ENCODE measurements at regions not wholly inside any gene's neighbourhood (a gene's known extent, or its start where the extent isn't known, plus 50 kb on each side); places are given as distances from the start of the nearest gene placed in this dataset.

DNA sequence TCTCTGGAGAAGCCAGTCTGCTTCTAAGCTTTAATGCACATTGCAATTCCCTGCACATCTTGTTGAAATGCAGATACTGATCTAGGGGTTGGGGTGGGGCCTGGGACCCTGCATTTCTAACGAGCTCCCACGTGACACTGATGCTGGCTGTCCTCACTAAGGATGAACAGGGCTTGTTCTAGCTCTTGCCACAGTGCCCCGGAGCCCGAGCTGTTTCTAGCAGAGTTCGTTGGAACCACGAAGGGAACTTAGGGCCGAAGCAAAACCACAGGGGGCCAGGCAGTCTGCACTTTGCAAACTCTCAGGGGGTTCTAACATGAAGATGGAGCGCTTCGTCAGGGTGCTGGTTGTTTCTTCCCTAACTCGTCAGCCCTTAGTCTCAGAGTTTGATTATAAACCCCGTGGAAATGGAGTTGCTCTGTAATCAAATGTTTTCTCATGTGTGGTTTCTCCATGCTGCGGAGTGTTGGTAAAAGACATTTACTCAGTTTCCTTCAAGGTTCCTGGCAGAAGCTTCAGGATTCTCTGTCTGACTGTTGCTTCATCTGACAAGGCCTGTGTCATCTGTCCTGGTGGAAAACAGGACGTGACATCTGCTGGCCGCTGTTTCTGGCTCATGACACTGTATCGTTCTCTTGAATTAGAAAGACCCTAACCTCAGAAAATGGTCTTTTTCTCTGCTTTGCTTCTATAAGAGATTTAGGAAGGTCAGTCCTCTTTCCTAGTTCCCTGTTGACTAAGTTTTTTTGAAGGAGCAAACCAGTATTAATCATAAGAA lies 221.5 kb downstream of the TEX29 start (continued):
- TF ChIP-seq, protein P1, sequence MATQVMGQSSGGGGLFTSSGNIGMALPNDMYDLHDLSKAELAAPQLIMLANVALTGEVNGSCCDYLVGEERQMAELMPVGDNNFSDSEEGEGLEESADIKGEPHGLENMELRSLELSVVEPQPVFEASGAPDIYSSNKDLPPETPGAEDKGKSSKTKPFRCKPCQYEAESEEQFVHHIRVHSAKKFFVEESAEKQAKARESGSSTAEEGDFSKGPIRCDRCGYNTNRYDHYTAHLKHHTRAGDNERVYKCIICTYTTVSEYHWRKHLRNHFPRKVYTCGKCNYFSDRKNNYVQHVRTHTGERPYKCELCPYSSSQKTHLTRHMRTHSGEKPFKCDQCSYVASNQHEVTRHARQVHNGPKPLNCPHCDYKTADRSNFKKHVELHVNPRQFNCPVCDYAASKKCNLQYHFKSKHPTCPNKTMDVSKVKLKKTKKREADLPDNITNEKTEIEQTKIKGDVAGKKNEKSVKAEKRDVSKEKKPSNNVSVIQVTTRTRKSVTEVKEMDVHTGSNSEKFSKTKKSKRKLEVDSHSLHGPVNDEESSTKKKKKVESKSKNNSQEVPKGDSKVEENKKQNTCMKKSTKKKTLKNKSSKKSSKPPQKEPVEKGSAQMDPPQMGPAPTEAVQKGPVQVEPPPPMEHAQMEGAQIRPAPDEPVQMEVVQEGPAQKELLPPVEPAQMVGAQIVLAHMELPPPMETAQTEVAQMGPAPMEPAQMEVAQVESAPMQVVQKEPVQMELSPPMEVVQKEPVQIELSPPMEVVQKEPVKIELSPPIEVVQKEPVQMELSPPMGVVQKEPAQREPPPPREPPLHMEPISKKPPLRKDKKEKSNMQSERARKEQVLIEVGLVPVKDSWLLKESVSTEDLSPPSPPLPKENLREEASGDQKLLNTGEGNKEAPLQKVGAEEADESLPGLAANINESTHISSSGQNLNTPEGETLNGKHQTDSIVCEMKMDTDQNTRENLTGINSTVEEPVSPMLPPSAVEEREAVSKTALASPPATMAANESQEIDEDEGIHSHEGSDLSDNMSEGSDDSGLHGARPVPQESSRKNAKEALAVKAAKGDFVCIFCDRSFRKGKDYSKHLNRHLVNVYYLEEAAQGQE (IDR thresholded peaks at IDR 0.05; ENCODE audit: unreplicated experiment) = no peak
- TF ChIP-seq POLR2AphosphoS5 (IDR thresholded peaks at IDR 0.05; ENCODE audit: low read depth) (no peak), EZH2phosphoT487 (IDR thresholded peaks at IDR 0.05; ENCODE audit: unreplicated experiment) (no peak), ZNF331 (CRISPR knock-in tag; IDR thresholded peaks at IDR 0.05; ENCODE audit: low read depth) (no peak)
- TF ChIP-seq, protein P2, sequence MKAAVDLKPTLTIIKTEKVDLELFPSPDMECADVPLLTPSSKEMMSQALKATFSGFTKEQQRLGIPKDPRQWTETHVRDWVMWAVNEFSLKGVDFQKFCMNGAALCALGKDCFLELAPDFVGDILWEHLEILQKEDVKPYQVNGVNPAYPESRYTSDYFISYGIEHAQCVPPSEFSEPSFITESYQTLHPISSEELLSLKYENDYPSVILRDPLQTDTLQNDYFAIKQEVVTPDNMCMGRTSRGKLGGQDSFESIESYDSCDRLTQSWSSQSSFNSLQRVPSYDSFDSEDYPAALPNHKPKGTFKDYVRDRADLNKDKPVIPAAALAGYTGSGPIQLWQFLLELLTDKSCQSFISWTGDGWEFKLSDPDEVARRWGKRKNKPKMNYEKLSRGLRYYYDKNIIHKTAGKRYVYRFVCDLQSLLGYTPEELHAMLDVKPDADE (IDR thresholded peaks at IDR 0.05) = no peak

DNA sequence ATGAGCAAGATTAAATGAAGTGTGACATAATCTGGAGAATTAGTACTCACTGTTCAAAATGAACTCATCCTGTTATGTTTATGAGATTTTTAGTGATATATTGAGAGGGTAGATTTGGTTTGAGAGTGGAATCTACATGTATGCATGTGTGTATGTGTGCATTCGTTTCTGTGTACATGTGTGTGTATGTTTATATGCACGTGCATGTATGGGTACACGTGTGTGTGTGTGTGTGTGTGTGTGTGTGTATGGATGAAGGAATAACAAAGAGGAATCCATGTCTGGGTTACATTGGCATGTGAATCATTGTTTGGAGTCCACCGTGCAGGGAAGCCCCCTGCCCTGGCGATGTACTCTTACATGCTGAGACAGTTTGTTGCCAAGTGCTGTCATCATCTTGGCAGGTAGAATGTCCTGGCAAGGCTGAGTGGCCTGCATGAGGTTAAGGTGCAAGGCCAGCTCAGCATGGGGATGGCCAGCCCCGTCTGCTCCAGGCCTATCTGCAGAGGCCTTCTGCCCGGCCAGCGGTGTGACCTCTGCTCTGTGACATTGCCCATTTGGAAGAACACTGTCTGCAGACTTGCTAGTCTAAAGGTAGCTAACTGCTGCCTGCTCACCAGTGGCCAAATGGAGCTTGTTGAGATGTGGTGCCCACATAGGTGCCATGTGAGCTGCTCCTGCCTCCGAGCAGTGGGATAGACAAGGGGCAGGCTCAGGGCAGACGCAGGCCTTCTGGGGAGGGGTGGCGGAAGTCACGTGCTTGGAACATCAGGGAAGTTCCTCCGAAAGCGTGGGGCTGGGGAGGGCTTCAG lies 222.3 kb downstream of the TEX29 start:
- TF ChIP-seq JUNB (IDR thresholded peaks at IDR 0.05; ENCODE audit: unreplicated experiment) = no peak
- TF ChIP-seq CREB1 (CRISPR knock-in tag; IDR thresholded peaks at IDR 0.05; ENCODE audit: low read depth) = no peak
- no peak for TF ChIP-seq POLR2AphosphoS5 (IDR thresholded peaks at IDR 0.05; ENCODE audit: low read depth)
- TF ChIP-seq, protein P3, sequence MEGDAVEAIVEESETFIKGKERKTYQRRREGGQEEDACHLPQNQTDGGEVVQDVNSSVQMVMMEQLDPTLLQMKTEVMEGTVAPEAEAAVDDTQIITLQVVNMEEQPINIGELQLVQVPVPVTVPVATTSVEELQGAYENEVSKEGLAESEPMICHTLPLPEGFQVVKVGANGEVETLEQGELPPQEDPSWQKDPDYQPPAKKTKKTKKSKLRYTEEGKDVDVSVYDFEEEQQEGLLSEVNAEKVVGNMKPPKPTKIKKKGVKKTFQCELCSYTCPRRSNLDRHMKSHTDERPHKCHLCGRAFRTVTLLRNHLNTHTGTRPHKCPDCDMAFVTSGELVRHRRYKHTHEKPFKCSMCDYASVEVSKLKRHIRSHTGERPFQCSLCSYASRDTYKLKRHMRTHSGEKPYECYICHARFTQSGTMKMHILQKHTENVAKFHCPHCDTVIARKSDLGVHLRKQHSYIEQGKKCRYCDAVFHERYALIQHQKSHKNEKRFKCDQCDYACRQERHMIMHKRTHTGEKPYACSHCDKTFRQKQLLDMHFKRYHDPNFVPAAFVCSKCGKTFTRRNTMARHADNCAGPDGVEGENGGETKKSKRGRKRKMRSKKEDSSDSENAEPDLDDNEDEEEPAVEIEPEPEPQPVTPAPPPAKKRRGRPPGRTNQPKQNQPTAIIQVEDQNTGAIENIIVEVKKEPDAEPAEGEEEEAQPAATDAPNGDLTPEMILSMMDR (conservative IDR thresholded peaks at IDR 0.05; ENCODE audit: low read depth in 2 of 2) = no peak
- no peak for TF ChIP-seq STAT1 (IDR thresholded peaks at IDR 0.05; ENCODE audit: unreplicated experiment)
- TF ChIP-seq NANOG (IDR thresholded peaks at IDR 0.05; ENCODE audit: borderline replicate concordance) = no peak
- TF ChIP-seq ZNF114 (CRISPR knock-in tag; IDR thresholded peaks at IDR 0.05) = no peak
- TF ChIP-seq EZH2 (IDR thresholded peaks at IDR 0.05; ENCODE audit: low read depth, unreplicated experiment) = no peak
- no peak for TF ChIP-seq ZNF331 (CRISPR knock-in tag; IDR thresholded peaks at IDR 0.05; ENCODE audit: low read depth)
- no peak for TF ChIP-seq EZH2phosphoT487 (IDR thresholded peaks at IDR 0.05; ENCODE audit: unreplicated experiment)
- no peaks in the 10 kb centered on the region; the same call in 1 of the 3 replicates for H3K9me3 Mint-ChIP-seq
- no peaks in the 10 kb centered on the region for H3K27me3 ChIP-seq (ENCODE audit: insufficient read depth)
- no peak overlapping the region for H3K27ac Mint-ChIP-seq
- H3K4me2 ChIP-seq = no peak overlapping the region
- no peak overlapping the region for H3K4me3 Mint-ChIP-seq
- H3K27me3 Mint-ChIP-seq (ENCODE audit: insufficient read depth, low read depth, poor library complexity) = peaks cover 15% of the 10 kb centered on the region
- DNase-seq (ENCODE audit: low spot score) (no peak), ATAC-seq (no peak)
- H3K36me3 ChIP-seq (ENCODE audit: insufficient read depth) = no peaks in the 10 kb centered on the region
- H3K4me1 Mint-ChIP-seq = peaks cover 22% of the 10 kb centered on the region
- no peak overlapping the region for H3K27ac ChIP-seq (ENCODE audit: low read depth)
- H3K4me3 ChIP-seq = no peak overlapping the region
- no peaks in the 10 kb centered on the region for H3K79me2 ChIP-seq (replicated peaks; ENCODE audit: insufficient read depth)
- no peaks in the 10 kb centered on the region for H3F3A ChIP-seq (replicated peaks; ENCODE audit: low read depth)
- no peak overlapping the region for H2AFZ ChIP-seq
- no peaks in the 10 kb centered on the region for H3K36me3 Mint-ChIP-seq (ENCODE audit: low read depth)
- peaks cover 4% of the 10 kb centered on the region; the same call in 1 of the 2 replicates for H3K4me1 ChIP-seq (ENCODE audit: insufficient read depth)
- H4K20me1 ChIP-seq (replicated peaks; ENCODE audit: insufficient read depth) = no peaks in the 10 kb centered on the region
- no peaks in the 10 kb centered on the region for H3K9me2 ChIP-seq (ENCODE audit: insufficient read depth)

All from GM23338 (cell line).